GM12891 (cell line): ENCODE measurements at regions not wholly inside any gene's neighbourhood (a gene's known extent, or its start where the extent isn't known, plus 50 kb on each side); places are given as distances from the start of the nearest gene placed in this dataset.
"Not testable (repeated sequence)": the region's sequence is repeated elsewhere in the genome, so short reads cannot be mapped to it uniquely, and the experiment has no call there.

Experiments used
- DNase-seq: peaks from one replicate; pipeline ENCODE4 v3.0.0; 2011; ENCODE audit warnings: low spot score; ENCODE audit not compliant: insufficient read length
- FAIRE-seq: peaks from 2 replicates; lab custom pipeline; 2011; peaks lifted over from hg19 to GRCh38; lab: Jason Lieb, UNC
- PAX5 ChIP-seq: IDR thresholded peaks from 2 replicates; pipeline ENCODE4 v1.6.1; 2011; ENCODE audit warnings: low read length, moderate library complexity, mild to moderate bottlenecking; ENCODE audit not compliant: insufficient read depth, severe bottlenecking
- POLR2A ChIP-seq: IDR thresholded peaks from 2 replicates; pipeline ENCODE4 v1.6.1; 2011; ENCODE audit warnings: low read depth, low read length, control low read depth
- POLR2AphosphoS5 ChIP-seq: IDR thresholded peaks from 2 replicates; pipeline ENCODE4 v1.6.1; 2011; ENCODE audit warnings: low read depth, low read length, control low read depth
- POU2F2 ChIP-seq: IDR thresholded peaks from 2 replicates; pipeline ENCODE4 v1.6.1; 2011; ENCODE audit warnings: low read depth, mild to moderate bottlenecking, control low read depth, low read length, moderate library complexity
- SPI1 ChIP-seq: IDR thresholded peaks from 2 replicates; pipeline ENCODE4 v1.6.1; 2011; ENCODE audit warnings: low read depth, low read length, control low read depth
- TAF1 ChIP-seq: IDR thresholded peaks from 2 replicates; pipeline ENCODE4 v1.6.1; 2011; ENCODE audit warnings: low read depth, low read length, control low read depth

DNA sequence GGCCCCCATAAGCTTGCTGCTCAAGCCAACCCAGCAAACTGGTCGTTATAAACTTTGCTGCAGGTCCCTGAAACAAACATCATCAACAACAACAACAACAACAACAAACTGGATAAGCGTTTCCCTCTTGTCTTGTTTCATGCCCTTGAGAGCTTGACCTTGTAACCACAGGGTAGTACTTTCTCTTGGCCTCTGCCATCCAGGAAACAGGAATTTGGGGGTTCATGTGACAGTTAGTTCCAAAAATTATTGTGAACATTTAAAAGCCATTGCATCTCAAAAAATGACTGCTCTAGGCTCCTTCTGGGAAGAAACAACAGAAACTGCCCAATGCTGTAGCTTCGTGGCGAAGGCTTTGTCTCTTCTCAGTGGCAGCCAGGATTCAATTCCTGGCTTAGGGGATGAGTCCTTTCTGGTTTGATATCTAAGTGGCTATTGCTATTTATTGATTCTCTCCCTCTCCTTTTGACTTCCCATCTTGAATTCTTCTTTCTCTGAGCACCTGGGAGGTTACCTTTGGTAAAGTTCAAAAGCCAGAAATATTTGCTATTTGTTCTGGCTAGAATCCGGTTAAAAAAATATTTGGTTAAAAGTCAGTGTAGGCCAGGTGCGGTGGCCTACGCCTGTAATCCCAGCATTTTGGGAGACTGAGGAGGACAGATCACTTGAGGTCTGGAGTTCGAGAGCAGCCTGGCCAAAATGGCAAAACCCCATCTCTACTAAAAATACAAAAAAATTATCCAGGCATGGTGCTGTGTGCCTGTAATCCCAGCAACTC is 52.0 kb upstream of the CPM start:
- FAIRE-seq (no peak), DNase-seq (no peak)
- TF ChIP-seq POU2F2 = no peak
- TF ChIP-seq PAX5 = no peak
- TF ChIP-seq POLR2AphosphoS5 = no peak
- no peak for TF ChIP-seq POLR2A
- TF ChIP-seq SPI1 = no peak
- TF ChIP-seq TAF1 = no peak

DNA sequence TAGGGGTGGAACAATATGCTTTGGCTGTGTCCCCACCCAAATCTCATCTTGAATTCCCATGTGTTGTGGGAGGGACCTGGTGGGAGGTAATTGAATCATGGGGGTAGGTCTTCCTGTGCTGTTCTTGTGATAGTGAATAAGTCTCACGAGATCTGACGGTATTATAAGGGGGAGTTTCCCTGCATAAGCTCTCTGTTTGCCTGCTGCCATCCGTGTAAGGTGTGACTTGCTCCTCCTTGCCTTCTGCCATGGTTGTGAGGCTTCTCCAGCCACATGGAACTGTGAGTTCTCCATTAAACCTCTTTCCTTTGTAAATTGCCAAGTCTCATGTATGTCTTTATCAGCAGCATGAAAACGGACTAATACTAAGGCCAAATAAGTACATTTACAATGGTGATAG is 64.6 kb upstream of the CPM start:
- not testable (repeated sequence) for FAIRE-seq, DNase-seq

DNA sequence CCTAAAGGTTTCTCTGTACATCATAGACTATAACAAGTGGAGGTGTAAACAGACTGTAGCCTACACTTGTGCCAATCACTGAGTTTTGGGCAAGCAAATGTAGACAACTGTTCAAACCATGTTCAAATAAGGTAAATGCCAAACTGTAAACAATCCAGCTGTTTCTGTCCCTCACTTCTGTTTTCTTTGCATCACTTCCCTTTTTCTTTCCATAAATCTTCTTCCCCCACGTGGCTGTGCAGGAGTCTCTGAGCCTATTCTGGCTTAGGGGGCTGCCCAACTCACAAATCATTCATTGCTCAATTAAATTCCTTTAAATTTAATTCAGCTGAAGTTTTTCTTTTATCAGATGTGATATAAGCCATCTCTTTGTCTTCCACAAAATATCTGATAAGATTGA is 65.1 kb upstream of the CPM start:
- DNase-seq = no peak

DNA sequence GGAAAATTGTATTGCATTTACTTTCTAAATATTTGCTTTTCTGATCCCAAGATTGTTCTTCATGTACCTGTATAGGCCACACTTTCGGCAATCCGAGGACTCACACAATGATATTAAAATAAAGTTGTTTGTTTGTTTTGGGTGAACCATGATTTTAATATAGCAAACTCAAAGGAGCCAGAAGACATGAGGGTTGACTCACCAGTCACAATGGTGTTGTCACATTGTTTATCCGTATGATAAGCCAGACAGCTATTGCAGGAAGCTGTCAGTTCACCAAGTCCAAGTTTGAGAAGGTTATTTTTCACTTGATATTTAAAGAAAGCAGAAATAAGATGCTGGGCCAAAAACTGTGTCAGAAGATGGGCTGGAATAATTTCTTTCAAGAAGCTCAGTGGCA is 67.1 kb upstream of the CPM start:
- TF ChIP-seq POLR2A = no peak
- no peak for TF ChIP-seq SPI1
- no peak for TF ChIP-seq TAF1
- no peak for TF ChIP-seq POU2F2
- TF ChIP-seq POLR2AphosphoS5 = no peak
- TF ChIP-seq PAX5 = no peak
- FAIRE-seq (no peak), DNase-seq (no peak)

More for the DNA sequence above, 65.1 kb upstream of the CPM start:
- TF ChIP-seq POLR2AphosphoS5 (no peak), SPI1 (peak; percentile 52; the same call in 1 of the 2 replicates), POU2F2 (no peak), PAX5 (no peak)
- no peak for FAIRE-seq

DNA sequence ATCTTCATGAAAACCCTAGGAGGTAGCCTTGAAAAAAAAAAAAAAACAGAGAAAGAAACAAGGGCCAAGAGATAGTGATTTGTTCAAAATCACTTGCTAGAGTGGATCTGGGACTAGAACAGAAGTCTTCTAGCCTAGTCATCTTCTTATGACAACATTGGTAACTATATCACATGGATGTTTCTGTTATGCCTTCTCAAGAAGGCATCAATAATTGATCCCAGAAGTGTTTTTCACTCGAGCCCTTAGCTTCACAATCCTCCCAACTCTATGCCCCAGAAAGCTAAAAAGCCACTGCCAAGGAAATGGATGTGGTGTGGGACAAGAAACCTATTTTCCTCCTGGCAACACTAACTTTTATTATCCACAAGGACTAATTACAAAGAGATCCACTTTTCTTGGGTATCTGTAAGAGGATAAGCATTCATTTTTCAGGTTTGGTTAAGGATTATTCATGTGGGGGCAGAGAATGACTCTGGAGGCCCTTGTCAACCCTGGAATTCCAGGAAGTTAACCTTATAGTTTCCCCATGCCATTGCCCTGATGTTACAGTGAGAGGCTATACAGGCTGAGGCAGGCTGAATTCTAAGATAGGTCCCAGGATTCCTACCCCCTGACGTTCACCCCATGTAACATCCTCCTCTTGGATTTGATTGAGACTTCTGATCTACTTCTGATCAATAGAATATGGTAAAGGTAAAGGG is 67.7 kb upstream of the CPM start:
- TF ChIP-seq POU2F2 (no peak), PAX5 (no peak), TAF1 (no peak), SPI1 (no peak), POLR2AphosphoS5 (no peak), POLR2A (no peak)
- DNase-seq (no peak), FAIRE-seq (no peak)

DNA sequence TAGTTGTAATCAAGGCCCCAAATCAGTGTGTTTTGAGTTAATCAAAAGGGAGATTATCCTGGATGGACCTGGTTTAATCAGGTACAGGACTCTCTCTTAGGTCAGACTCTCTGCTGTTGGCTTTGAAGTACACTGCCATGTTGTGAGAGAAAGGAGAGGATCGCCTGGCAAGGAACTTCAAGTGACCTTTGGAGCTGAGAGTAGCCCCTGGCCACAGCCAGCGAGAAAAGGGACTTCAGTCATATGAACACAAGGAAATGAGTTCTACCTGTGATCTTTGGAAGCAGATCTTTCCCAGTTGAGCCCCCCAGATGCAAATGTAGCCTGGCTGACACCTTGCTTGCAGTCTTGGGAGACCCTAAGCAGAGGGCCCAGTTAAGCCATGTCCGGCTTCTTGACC is 68.3 kb upstream of the CPM start:
- no peak for DNase-seq
- FAIRE-seq = no peak
- TF ChIP-seq PAX5 = no peak

DNA sequence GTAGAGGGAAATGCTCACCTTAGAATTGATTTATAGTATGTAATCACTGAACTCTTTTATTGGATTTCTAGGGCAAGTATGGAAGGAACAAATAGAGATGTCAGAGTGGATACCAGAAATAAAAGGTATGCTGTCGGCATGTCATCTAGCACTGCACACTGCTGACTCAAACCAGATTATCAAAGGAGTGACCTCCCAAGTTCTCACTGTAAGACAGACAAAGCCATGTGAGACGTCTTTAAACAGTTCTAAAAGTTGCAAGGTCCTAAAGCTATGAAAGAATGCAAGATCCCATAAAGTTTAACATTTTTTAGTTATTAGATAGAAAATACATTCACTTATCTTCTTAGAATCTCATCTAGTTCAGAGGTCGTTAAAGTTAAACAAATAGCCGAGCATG is 70.0 kb upstream of the CPM start:
- TF ChIP-seq PAX5 = no peak
- no peak for TF ChIP-seq POU2F2
- no peak for TF ChIP-seq SPI1
- TF ChIP-seq POLR2AphosphoS5 = no peak
- TF ChIP-seq TAF1 = no peak
- no peak for TF ChIP-seq POLR2A
- no peak for FAIRE-seq
- DNase-seq = no peak

DNA sequence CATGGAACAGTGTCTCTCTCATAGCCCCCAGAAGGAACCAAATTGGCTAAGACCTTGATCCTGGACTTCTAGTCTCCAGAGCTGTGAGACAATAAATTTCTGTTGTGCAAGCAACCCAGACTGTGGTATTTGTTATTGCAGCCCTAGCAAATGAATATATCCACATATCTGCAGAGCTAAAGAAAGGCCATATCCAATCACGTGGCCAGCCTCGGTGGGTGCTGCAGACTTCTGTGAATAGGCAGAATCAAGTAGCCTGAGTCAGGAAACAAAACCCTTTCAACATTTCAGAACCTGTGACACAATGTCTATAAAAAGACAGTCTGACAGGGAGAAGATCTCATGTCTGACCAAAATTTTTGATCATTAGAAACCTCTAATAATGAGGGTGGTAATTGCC is 71.0 kb upstream of the CPM start:
- DNase-seq = no peak
- no peak for FAIRE-seq
- TF ChIP-seq POLR2AphosphoS5 (no peak), POU2F2 (no peak), PAX5 (no peak), POLR2A (no peak), TAF1 (no peak), SPI1 (no peak)

DNA sequence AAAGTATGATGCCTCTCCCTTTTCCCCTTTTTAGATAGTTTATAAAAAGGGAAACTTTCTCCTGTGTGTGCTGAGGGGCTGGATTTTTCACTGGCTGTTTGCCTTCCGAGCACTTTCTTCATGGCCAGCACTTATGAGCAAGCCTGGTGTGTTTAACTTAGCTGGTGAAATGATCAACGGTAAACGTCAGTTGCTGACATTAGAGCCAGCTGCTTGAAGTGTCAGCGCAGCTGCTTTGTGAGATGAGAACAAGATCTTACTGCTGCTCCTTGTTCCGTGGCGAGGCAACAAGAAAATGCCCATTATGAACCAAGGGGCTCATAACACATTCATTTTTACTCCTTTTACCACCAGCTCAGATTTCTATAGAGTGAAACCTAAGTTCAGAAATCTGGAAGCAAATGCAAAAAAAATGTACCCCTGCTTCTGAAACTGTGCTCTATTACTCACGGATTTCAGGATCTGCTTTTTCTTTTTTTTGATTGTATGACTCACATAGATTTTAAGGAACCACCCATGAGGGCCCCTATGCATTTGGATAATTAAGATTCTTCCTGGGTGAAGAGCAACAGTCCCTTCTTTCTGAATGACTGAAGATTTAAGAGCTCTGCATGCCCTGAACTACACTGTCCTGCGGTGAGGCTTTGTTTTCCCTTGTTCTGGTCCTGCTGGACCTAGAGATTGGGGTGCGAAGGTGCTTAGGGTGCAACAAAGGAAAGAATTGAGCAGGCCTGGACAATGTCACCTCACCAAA is 74.3 kb upstream of the CPM start:
- FAIRE-seq (no peak), DNase-seq (no peak)
- no peak for TF ChIP-seq SPI1
- no peak for TF ChIP-seq TAF1
- no peak for TF ChIP-seq POLR2A
- TF ChIP-seq POLR2AphosphoS5 = no peak
- no peak for TF ChIP-seq PAX5
- no peak for TF ChIP-seq POU2F2

DNA sequence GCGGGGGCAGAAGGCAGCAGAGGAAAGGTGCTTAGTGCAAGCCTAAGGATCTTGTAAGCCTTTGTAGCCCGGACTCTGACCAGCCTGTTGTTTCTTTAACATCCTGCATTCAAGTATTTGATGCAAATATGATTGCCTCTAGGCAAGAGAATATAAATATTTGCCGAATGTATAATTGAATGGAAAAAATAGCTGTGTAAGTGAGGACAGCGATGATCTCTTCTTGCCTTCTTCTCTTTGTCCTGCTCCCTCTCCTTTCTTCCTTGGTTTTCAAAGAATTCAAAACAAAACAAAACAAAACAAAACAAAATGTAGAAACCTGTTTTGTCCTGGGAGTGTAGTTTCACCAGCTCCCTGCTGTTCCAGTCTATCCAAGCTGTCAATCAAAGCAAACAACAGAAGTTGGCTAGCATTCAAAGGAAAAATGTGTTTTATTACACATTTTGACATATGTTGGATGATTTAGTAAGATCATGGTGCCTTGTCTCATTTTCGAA is 74.9 kb upstream of the CPM start:
- no peak for TF ChIP-seq SPI1
- no peak for TF ChIP-seq POU2F2
- TF ChIP-seq POLR2A = no peak
- no peak for TF ChIP-seq TAF1
- no peak for TF ChIP-seq POLR2AphosphoS5
- no peak for TF ChIP-seq PAX5
- FAIRE-seq (no peak), DNase-seq (no peak)
